NCI-H2196 (cell line): ENCODE measurements at regions not wholly inside any gene's neighbourhood (a gene's known extent, or its start where the extent isn't known, plus 50 kb on each side); places are given as distances from the start of the nearest gene placed in this dataset.

Source experiments
- DNase-seq: peaks from one replicate; lab custom pipeline; 2025; ENCODE audit not compliant: unreplicated experiment; lab: John Stamatoyannopoulos, UW

- no peak for DNase-seq
Observed at GRCh38 chrX:46306103-46306502, 239.1 kb downstream of the ZNF674 start.

- no peak for DNase-seq
Observed at GRCh38 chrX:46305431-46305830, 239.8 kb downstream of the ZNF674 start.

DNA sequence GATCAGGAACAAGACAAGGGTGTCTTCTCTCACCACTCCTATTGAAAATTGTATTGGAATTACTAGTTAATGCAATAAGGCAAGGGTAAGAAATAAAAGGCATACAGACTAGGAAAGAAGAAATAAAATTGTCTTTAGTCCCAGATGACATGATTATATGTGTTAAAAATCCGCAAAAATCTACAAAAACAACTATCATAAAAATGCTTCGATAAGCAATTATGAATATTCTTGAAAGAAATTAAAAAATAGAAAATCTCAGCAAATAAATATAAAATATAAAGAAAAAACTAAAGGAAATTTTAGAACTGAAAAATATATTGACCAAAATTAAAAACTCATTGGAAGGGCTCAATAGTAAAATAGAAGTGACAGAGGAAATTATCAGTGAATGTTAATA lies 243.3 kb downstream of the ZNF674 start:
- DNase-seq, result no peak

DNA sequence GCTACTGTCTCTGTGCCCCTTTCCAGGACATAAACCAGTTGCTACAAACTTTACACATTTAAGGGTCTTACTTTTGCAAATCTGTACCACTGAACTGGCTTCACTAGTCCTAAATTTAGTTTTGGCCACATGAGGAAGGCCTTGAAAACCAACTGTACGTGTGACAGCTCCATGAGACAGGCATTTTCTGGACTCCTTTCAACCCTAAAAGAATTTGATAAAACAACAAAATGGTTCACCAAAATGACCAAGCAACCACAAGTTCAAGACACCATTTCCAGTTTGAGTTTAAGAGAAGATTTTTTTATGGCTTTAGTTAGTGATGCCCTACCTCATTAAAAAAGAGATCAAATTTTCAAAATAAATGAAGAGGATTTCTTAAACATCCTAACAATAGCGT lies 246.4 kb downstream of the ZNF674 start:
- no peak for DNase-seq

GRCh38 chrX:46295963-46296362 lies 249.3 kb downstream of the ZNF674 start:
- DNase-seq, result no peak

DNA sequence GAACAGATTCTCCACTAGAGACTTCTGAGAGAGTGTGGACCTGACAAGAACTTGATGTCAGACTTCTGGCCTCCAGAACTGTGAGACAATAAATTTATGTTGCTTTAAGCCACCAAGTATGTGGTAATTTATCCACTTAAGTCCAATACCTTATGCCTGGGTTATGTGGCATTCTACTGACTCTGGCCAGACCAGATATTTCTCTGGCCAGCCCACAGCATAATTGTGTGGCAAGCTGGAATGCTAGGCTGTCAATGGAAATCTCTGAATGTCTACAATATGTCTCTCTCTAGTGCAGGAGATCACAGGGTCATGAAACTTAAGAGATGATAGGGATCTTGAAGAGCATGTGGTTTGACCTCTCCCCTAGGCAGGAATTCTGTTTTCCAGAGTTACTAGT lies 251.0 kb downstream of the ZNF674 start:
- no peak for DNase-seq

DNA sequence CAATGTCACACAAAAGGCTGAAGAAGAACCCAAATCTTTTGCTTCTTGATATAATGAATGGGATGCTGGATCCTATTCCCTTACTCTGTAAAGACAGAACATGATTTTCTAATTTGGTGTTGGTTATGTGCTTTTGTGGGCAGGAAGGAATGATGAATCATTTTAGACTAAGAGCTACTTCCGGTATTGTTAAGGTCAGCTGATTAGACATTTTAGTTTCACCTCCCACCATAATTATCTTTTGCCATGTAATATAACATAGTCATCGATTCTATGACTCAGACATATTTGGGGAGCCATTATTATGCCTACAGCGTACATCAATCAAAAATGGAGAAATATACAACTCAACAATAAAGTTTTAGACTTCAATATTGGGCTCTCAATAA lies 265.3 kb downstream of the ZNF674 start:
- no peak for DNase-seq

GRCh38 chrX:46279214-46279924 lies 265.9 kb downstream of the ZNF674 start:
- DNase-seq, result no peak

- DNase-seq, result no peak
Observed at GRCh38 chrX:46278572-46278971, 266.6 kb downstream of the ZNF674 start.

- DNase-seq, result no peak
Observed at GRCh38 chrX:46268412-46268811, 276.8 kb downstream of the ZNF674 start.

DNA sequence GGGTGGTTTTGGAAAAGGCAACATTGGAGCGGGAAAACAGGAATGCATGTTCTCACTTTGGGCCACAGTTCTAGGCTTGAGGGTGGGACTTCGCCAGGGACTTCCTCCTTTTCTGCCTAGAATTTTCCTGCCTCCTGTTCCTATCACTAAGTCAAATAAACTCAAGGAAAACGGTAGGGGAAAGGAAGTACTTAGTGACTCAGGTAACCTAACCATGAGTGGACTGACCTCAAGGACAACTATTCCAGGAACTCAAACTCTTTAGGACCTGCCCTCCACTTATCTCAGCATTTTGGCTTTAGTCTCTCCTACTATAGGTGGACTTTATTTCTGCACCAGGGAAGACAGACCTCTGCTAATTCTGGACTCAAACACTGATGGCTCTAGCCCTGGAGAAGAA lies 281.7 kb downstream of the ZNF674 start:
- no peak for DNase-seq

DNA sequence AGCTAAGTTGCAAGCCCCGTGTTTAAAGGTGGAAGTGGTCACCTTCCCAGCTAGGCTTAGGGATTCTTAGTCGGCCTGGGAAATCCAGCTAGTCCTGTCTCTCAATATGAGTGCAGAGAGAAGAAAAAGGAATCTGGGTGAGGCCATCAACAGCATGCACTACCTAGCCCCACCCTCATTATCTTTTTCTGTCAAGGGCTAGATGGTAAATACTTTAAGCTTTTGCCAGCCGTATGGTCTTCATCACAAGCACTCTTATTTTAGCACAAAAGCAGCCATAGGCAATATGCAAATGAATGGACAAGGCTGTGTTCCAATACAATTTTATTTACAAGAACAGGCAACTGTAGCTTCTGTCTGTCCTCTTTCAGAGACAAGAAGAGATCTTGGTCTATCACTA lies 282.9 kb downstream of the ZNF674 start:
- no peak for DNase-seq

GRCh38 chrX:46260499-46260898 lies 284.7 kb downstream of the ZNF674 start:
- DNase-seq, result no peak

DNA sequence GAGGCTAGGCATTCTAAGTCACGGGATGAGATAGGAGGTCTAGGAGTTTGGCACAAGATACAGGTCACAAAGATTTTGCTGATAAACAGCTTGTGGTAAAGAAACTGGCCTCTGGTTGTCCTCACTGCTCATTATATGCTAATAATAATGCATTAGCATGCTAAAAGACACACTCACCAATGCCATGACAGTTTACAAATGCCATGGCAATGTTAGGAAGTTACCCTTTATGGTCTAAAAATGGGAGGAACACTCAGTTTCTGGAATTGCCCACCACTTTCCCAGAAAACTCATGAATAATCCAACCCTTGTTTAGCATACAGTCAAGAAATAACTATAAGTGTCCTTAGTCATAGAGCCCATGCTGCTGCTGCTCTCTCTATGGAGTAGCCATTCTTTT lies 286.9 kb downstream of the ZNF674 start:
- no peak for DNase-seq

DNA sequence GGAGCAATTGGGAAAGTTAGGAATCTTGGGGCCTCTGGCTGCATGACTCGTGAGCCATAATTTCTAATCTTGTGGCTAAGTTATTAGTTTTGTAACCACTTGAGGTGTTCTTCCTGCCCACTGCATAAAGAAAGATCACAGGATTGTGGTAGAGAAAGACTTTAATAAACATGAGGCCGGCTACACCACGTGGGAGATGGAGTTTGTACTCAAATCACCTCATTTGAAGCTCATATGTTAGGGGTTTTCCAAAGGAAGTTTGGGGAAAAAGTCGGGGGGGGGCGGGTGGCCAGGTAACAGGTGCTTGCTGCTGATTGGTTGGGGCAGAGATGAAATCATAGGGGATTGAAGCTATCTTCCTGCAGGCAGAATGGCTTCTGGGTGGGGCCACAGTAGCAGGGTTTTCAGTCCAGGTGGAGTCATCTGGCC lies 287.8 kb downstream of the ZNF674 start:
- no peak for DNase-seq

DNA sequence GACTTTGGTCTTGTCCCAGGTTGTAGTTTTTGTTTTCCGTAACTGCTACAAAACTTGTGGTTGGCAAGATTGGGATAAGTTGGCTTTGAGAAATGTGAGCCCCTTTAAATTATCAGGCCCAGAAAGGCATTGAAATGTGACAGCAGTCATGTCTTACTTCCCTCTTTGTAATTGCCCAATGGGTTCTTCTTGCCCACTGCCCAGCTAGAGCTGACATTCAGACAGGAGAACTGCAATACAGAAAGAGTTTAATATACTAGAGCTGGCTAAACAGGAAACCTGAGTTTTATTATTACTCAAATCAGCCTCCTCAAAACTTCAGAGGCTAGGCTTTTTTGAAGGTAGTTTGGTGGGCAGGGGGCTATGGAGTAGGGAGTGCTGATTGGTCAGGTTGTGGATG lies 288.3 kb downstream of the ZNF674 start:
- no peak for DNase-seq

DNA sequence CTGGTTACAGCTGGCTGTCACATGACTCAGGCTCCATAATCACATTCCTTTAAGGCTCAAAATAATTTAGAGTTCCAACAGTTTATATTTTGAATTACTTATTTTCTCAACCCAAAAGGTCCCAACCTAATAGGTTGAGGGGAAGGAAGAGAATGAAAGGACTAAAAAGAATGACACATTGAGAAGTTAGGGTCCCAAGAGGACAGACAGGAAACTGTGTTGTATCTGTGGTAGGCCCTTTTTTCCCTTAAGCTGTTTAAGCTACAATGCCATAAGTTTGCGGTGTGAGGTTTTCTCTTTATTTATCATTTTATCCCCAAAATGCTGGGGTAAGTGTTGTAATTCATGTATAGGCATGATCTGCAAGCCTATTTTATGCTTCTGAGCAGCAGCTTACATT lies 290.2 kb downstream of the ZNF674 start:
- DNase-seq, result no peak

DNA sequence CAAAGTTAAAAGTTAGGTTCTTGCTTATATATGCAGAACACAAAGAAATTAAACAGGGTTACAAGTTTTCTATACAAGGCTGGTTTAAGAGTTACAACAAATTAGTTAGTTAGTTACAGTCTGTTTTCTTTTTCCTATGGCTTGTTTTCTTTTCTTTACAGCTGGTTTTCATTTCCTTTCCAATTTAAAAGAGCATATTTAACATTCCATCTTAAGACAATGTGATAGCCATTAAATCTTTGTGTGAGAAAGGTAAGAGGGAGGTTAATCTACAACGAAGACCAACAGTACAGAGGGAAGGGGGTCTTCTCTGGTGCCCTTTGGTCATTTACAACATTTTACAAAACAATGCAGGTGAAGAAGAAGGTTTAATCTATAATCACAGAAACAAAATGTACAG lies 290.6 kb downstream of the ZNF674 start:
- no peak for DNase-seq

DNA sequence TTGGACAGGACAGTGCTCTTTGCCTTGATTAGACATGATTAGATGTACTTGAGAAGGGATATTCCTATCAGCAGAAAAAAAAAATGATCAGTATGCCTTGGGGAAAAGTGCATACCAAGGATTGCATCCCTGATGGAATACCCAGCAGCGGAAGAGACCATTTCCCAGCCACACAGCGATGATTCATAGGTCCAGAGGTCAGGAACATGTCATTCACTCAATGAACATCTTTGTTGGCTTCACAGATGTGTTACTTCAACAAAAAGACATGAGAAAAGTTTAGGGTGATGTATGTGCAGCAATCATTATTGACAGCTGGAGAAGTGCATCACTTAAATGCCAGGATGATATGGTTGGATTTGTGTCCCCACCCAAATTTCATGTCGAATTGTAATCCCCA lies 293.5 kb downstream of the ZNF674 start:
- DNase-seq, result no peak

DNA sequence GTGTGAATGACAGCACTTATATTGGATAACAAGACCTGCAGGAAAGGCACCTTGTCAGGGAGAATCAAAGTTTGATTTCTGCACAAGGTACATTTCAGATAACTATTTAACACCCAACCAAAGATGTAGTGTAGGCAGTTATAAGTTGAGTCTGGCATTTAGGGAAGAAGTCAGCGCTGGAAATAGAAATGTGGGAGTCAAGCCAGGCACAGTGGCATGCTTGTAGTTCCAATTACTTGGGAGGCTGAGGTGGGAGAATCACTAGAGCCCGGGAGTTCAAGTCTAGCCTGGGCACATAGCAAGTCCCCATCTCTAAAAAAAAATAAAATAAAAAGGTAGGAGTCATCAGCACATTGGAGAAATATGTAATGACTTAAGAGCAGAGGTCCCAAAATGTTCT lies 295.1 kb downstream of the ZNF674 start:
- no peak for DNase-seq

GRCh38 chrX:46247456-46247855 lies 297.8 kb downstream of the ZNF674 start:
- no peak for DNase-seq

- no peak for DNase-seq
Observed at GRCh38 chrX:46244451-46244850, 300.8 kb downstream of the ZNF674 start.

DNA sequence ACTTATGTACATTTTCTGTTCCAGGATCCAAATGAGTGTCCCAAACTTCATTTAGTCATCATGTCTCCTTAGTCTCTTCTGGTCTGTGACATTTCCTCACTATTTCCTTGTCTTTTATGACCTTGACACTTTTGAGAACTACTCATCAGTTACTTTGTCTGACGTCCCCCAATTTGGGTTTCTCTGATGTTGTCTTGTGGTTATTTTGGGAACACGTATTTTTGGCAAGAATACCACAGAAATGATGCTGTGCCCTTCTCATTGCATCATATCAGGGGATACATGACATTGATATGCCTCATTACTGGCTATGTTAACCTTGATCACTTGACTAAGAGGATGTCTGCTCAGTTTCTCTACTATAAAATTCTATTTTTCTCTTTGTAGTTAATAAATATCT lies 308.8 kb downstream of the ZNF674 start:
- DNase-seq, result no peak
